SU-DHL-6 (cell line): ENCODE measurements at regions not wholly inside any gene's neighbourhood (a gene's known extent, or its start where the extent isn't known, plus 50 kb on each side); places are given as distances from the start of the nearest gene placed in this dataset.

Source experiments
- H2AFZ ChIP-seq: fragments of 200-600 bp; sonication (generic); 2 replicates; pipeline ENCODE4 v1.6.1; 2014; ENCODE audit warnings: low read depth, mild to moderate bottlenecking, moderate library complexity, mixed read lengths, antibody characterized with exemption, low read length; ENCODE audit not compliant: severe bottlenecking
- H3F3A ChIP-seq: fragments of 200-600 bp; shearing (Covaris generic); 2 replicates; pipeline ENCODE4 v1.6.0; 2016; ENCODE audit warnings: antibody characterized with exemption, mild to moderate bottlenecking; ENCODE audit not compliant: insufficient read depth
- H3K27ac ChIP-seq: fragments of 200-600 bp; sonication (generic); 2 replicates; pipeline ENCODE4 v1.5.1; 2016; ENCODE audit warnings: low read depth, mild to moderate bottlenecking, low read length, moderate library complexity, mixed read lengths
- H3K27me3 ChIP-seq: fragments of 200-600 bp; sonication (generic), shearing (Covaris generic); 2 replicates; pipeline ENCODE4 v1.6.0; 2014; ENCODE audit warnings: mild to moderate bottlenecking, low read length
- H3K36me3 ChIP-seq: fragments of 200-600 bp; sonication (generic); 2 replicates; pipeline ENCODE4 v1.6.1; 2014; ENCODE audit warnings: mild to moderate bottlenecking, low read length, mixed read lengths
- H3K4me2 ChIP-seq: fragments of 300-600, 200-600 bp; shearing (Covaris generic), sonication (generic); 2 replicates; pipeline ENCODE4 v1.6.0; 2014; ENCODE audit warnings: low read length, low read depth, mild to moderate bottlenecking; ENCODE audit not compliant: poor library complexity, severe bottlenecking
- H3K4me3 ChIP-seq: fragments of 200-600 bp; sonication (generic); 2 replicates; pipeline ENCODE4 v1.5.1; 2014; ENCODE audit warnings: antibody characterized with exemption, low read length, mild to moderate bottlenecking, mixed read lengths; ENCODE audit not compliant: insufficient read depth, poor library complexity, severe bottlenecking
- H3K79me2 ChIP-seq: fragments of 200-600 bp; sonication (generic); 2 replicates; pipeline ENCODE4 v1.6.1; 2014; ENCODE audit warnings: mild to moderate bottlenecking, low read length, moderate library complexity; ENCODE audit not compliant: insufficient read depth
- H3K9ac ChIP-seq: fragments of 200-600 bp; sonication (generic); 2 replicates; pipeline ENCODE4 v1.7.0; 2014; ENCODE audit warnings: mild to moderate bottlenecking, low read length
- H3K9me2 ChIP-seq: fragments of 200-600 bp; sonication (generic); replicated peaks from 2 replicates; pipeline ENCODE4 v1.6.1; 2014; ENCODE audit warnings: low read length; ENCODE audit not compliant: insufficient read depth
- H3K9me3 ChIP-seq: fragments of 200-600 bp; sonication (generic); 2 replicates; pipeline ENCODE4 v1.6.1; 2014; ENCODE audit warnings: low read length, mixed read lengths; ENCODE audit not compliant: insufficient read depth
- H4K20me1 ChIP-seq: fragments of 200-600 bp; sonication (generic); 2 replicates; pipeline ENCODE4 v1.6.1; 2014; ENCODE audit warnings: low read depth, mild to moderate bottlenecking, antibody characterized with exemption, low read length, moderate library complexity, mixed read lengths
- EZH2phosphoT487 ChIP-seq: fragments of 200-600 bp; sonication (generic), shearing (Covaris generic); conservative IDR thresholded peaks from 2 replicates; pipeline ENCODE4 v1.6.1; 2018; ENCODE audit warnings: mild to moderate bottlenecking, antibody characterized with exemption, low read length, moderate library complexity, mixed read lengths
- TF ChIP-seq, protein P1 (sequence below): fragments of 200-600 bp; sonication (generic); IDR thresholded peaks from one replicate; pipeline ENCODE4 v1.5.1; 2017; ENCODE audit warnings: antibody characterized with exemption, mild to moderate bottlenecking, low read length, moderate library complexity; ENCODE audit not compliant: insufficient read depth, poor library complexity, severe bottlenecking

GRCh38 chr17:74080656-74081582 lies 122.6 kb upstream of the RPL38 start:
- Histone ChIP-seq H3K27ac (no peak overlapping the region), H3K36me3 (no peaks in the 10 kb centered on the region), H3K9ac (no peak overlapping the region), H4K20me1 (no peaks in the 10 kb centered on the region), H2AFZ (no peak overlapping the region), H3K4me3 (no peak overlapping the region), H3K9me2 (no peaks in the 10 kb centered on the region), H3K79me2 (no peaks in the 10 kb centered on the region), H3F3A (no peaks in the 10 kb centered on the region), H3K27me3 (no peaks in the 10 kb centered on the region), H3K4me2 (no peak overlapping the region), H3K9me3 (peaks cover 7% of the 10 kb centered on the region)
- TF ChIP-seq, protein P1, sequence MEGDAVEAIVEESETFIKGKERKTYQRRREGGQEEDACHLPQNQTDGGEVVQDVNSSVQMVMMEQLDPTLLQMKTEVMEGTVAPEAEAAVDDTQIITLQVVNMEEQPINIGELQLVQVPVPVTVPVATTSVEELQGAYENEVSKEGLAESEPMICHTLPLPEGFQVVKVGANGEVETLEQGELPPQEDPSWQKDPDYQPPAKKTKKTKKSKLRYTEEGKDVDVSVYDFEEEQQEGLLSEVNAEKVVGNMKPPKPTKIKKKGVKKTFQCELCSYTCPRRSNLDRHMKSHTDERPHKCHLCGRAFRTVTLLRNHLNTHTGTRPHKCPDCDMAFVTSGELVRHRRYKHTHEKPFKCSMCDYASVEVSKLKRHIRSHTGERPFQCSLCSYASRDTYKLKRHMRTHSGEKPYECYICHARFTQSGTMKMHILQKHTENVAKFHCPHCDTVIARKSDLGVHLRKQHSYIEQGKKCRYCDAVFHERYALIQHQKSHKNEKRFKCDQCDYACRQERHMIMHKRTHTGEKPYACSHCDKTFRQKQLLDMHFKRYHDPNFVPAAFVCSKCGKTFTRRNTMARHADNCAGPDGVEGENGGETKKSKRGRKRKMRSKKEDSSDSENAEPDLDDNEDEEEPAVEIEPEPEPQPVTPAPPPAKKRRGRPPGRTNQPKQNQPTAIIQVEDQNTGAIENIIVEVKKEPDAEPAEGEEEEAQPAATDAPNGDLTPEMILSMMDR: no peak
- no peak for TF ChIP-seq EZH2phosphoT487

DNA sequence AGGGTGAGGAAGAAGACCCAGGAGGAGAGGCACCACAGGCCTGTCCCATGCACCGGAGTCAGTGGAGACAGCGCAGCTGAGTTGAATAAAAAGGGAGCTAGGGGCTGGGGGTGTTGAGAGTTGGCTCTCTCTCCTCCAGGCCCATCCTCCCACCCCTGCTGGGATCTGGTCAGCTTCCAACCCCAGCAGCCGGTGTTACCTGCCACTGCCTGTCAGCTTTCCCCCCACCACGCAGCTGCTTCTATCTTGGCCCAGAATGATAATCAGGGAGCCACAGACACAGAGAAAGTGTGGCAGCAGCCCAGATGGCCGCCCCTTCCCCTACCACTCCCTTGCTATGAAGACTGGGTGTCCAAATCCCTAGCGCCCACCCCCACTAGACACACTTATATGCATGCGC lies 120.6 kb upstream of the RPL38 start:
- TF ChIP-seq, protein P1: no peak
- TF ChIP-seq EZH2phosphoT487: no peak
- no peaks in the 10 kb centered on the region for H3K9me2 ChIP-seq
- H3K4me2 ChIP-seq: no peak overlapping the region
- no peaks in the 10 kb centered on the region for H3K27me3 ChIP-seq
- H3K79me2 ChIP-seq: no peaks in the 10 kb centered on the region
- H4K20me1 ChIP-seq: no peaks in the 10 kb centered on the region
- no peaks in the 10 kb centered on the region for H3K36me3 ChIP-seq
- no peak overlapping the region for H3K27ac ChIP-seq
- H3K4me3 ChIP-seq: no peak overlapping the region
- H3K9me3 ChIP-seq: peaks cover 7% of the 10 kb centered on the region
- no peak overlapping the region for H3K9ac ChIP-seq
- no peak overlapping the region for H2AFZ ChIP-seq
- no peaks in the 10 kb centered on the region for H3F3A ChIP-seq

- Histone ChIP-seq H3K79me2 (no peaks in the 10 kb centered on the region), H3F3A (no peaks in the 10 kb centered on the region), H3K4me2 (no peak overlapping the region), H3K27ac (no peak overlapping the region), H4K20me1 (no peaks in the 10 kb centered on the region), H3K36me3 (no peaks in the 10 kb centered on the region), H3K9me2 (no peaks in the 10 kb centered on the region), H3K27me3 (no peaks in the 10 kb centered on the region), H3K9ac (no peak overlapping the region), H3K9me3 (peaks cover 7% of the 10 kb centered on the region), H3K4me3 (no peak overlapping the region), H2AFZ (no peak overlapping the region)
- TF ChIP-seq, protein P1: no peak
Observed at GRCh38 chr17:74083321-74083720, 120.2 kb upstream of the RPL38 start.
